ENCODE measurements at regions not wholly inside any gene's neighbourhood (a gene's known extent, or its start where the extent isn't known, plus 50 kb on each side); places are given as distances from the start of the nearest gene placed in this dataset.

- no peak overlapping the region for H2AFZ ChIP-seq (replicated peaks; ENCODE audit: low read length, poor library complexity)
- no peak overlapping the region for H2BK15ac ChIP-seq (ENCODE audit: low read depth, low read length)
- H3K4me1 ChIP-seq (ENCODE audit: control insufficient read depth, insufficient read depth, low read length), result no peaks in the 10 kb centered on the region
- H4K5ac ChIP-seq (ENCODE audit: low read depth, low read length), result no peak overlapping the region
- ATAC-seq (ENCODE audit: low read depth) (no peak), DNase-seq (no peak)
- no peak overlapping the region for H2AK5ac ChIP-seq (ENCODE audit: low read depth, low read length)
- POLR2A ChIA-PET (ENCODE audit: unreplicated experiment), result no interaction called here
- no peak overlapping the region for H3K4me2 ChIP-seq (ENCODE audit: low read depth, low read length)
- TF ChIP-seq NFE2L2 (IDR thresholded peaks at IDR 0.05; ENCODE audit: low read depth, low read length) (no peak), MAZ (IDR thresholded peaks at IDR 0.05; ENCODE audit: borderline replicate concordance, low read depth, low read length) (no peak)
- TF ChIP-seq, protein P1, sequence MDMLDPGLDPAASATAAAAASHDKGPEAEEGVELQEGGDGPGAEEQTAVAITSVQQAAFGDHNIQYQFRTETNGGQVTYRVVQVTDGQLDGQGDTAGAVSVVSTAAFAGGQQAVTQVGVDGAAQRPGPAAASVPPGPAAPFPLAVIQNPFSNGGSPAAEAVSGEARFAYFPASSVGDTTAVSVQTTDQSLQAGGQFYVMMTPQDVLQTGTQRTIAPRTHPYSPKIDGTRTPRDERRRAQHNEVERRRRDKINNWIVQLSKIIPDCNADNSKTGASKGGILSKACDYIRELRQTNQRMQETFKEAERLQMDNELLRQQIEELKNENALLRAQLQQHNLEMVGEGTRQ (IDR thresholded peaks at IDR 0.05; ENCODE audit: low read depth, low read length), result no peak
- no peak overlapping the region for H2BK5ac ChIP-seq (ENCODE audit: low read depth, low read length, poor library complexity, severe bottlenecking)
- H3K18ac ChIP-seq (ENCODE audit: low read depth, low read length), result no peak overlapping the region
- dilution Hi-C loops (cut with HindIII; ENCODE audit: low sequenced_read_pairs, unreplicated experiment), result no loop called here
- no peaks in the 10 kb centered on the region for H4K20me1 ChIP-seq (ENCODE audit: insufficient read depth, low read length)
- H4K91ac ChIP-seq (ENCODE audit: insufficient read depth, low read depth, low read length), result no peak overlapping the region
- H3K4ac ChIP-seq (ENCODE audit: low read depth, low read length), result no peak overlapping the region
- H3K36me3 ChIP-seq (ENCODE audit: control insufficient read depth, insufficient read depth, low read length), result no peaks in the 10 kb centered on the region
- no peak overlapping the region for H3K56ac ChIP-seq (ENCODE audit: extremely low read depth, insufficient read depth, low read length)
- CTCF ChIA-PET, result no interaction called here
- H2AK9ac ChIP-seq (replicated peaks; ENCODE audit: low read depth, low read length, poor library complexity), result no peak overlapping the region
- no peak overlapping the region for H3K27ac ChIP-seq (ENCODE audit: insufficient read depth, low read length)
- H3K9me3 ChIP-seq (ENCODE audit: control insufficient read depth, insufficient read depth, low read length), result peaks cover 13% of the 10 kb centered on the region
- no peak overlapping the region for H3K23ac ChIP-seq (ENCODE audit: low read depth, low read length)
- no peaks in the 10 kb centered on the region for H3K79me1 ChIP-seq (ENCODE audit: low read depth in 1 of 2, low read length in 2 of 2)
- no peak overlapping the region for H3K14ac ChIP-seq (replicated peaks; ENCODE audit: low read depth, low read length)
- H3K9ac ChIP-seq (ENCODE audit: low read depth, low read length), result no peak overlapping the region
- H2BK120ac ChIP-seq (ENCODE audit: low read depth, low read length), result no peak overlapping the region
- no peaks in the 10 kb centered on the region for H3K27me3 ChIP-seq (ENCODE audit: control insufficient read depth, insufficient read depth, low read length)
- H3K9me1 ChIP-seq (ENCODE audit: insufficient read depth, low read length), result no peaks in the 10 kb centered on the region
- in situ Hi-C loops (cut with MboI; ENCODE audit: low sequenced_read_pairs), result no loop called here
- H3K4me3 ChIP-seq (ENCODE audit: insufficient read depth, low read depth, low read length), result no peak overlapping the region
- no peak overlapping the region for H4K8ac ChIP-seq (ENCODE audit: low read depth in 2 of 2, low read length in 2 of 2)
- no peak overlapping the region for H2BK20ac ChIP-seq (ENCODE audit: low read depth, low read length)
- BruUV-seq (replicated peaks), result no TSS peak
- intact Hi-C loops (cut with micrococcal nuclease), result loop anchor here (10.0 kb wide), 1 partner anchor 61 kb away; no protein-coding TSS in a partner anchor
Observed at GRCh38 chr9:74016004-74016403, 481.1 kb upstream of the RORB start.

Measured in IMR-90 (cell line).